Activated CD4-positive, alpha-beta T cell treated with anti-CD3 and anti-CD28 coated beads, Interleukin-2, Interleukin-6, amounts not matched to agents 100 ng/mL and 50 ng/mL, durations not matched to agents 16 hours and 8 hours (primary cell): ENCODE measurements at regions not wholly inside any gene's neighbourhood (a gene's known extent, or its start where the extent isn't known, plus 50 kb on each side); places are given as distances from the start of the nearest gene placed in this dataset.
A peak's percentile ranks its signal among the peaks of the same experiment; 100 is the strongest.

ENCODE experiments used
- DNase-seq: peaks from one replicate; pipeline ENCODE4 v3.0.0-alpha.2; 2020

- no peak for DNase-seq
Measured at GRCh38 chr12:90112666-90113065, 404.0 kb upstream of the ATP2B1 start.

GRCh38 chr12:90111791-90112580 is 403.3 kb upstream of the ATP2B1 start:
- DNase-seq = no peak

GRCh38 chr12:90106568-90106967 is 397.9 kb upstream of the ATP2B1 start:
- no peak for DNase-seq

- peak; percentile 54 for DNase-seq
Measured at GRCh38 chr12:90102957-90103652, 394.5 kb upstream of the ATP2B1 start.

GRCh38 chr12:90100579-90100978 is 391.9 kb upstream of the ATP2B1 start:
- DNase-seq = no peak

- no peak for DNase-seq
Measured at GRCh38 chr12:90099288-90099687, 390.6 kb upstream of the ATP2B1 start.

GRCh38 chr12:90098132-90098779 is 389.6 kb upstream of the ATP2B1 start:
- no peak for DNase-seq

GRCh38 chr12:90091809-90092208 is 383.2 kb upstream of the ATP2B1 start:
- no peak for DNase-seq

GRCh38 chr12:90090929-90091651 is 382.5 kb upstream of the ATP2B1 start:
- peak; percentile 45 for DNase-seq

GRCh38 chr12:90086281-90086680 is 377.6 kb upstream of the ATP2B1 start:
- DNase-seq = no peak

- DNase-seq = no peak
Measured at GRCh38 chr12:90085494-90086274, 377.0 kb upstream of the ATP2B1 start.

- no peak for DNase-seq
Measured at GRCh38 chr12:90084018-90084417, 375.4 kb upstream of the ATP2B1 start.

GRCh38 chr12:90080616-90081015 is 372.0 kb upstream of the ATP2B1 start:
- no peak for DNase-seq

- DNase-seq = no peak
Measured at GRCh38 chr12:90079529-90080210, 371.0 kb upstream of the ATP2B1 start.

GRCh38 chr12:90078344-90078743 is 369.7 kb upstream of the ATP2B1 start:
- no peak for DNase-seq

- no peak for DNase-seq
Measured at GRCh38 chr12:90077756-90078155, 369.1 kb upstream of the ATP2B1 start.

GRCh38 chr12:90076851-90077319 is 368.2 kb upstream of the ATP2B1 start:
- no peak for DNase-seq

- no peak for DNase-seq
Measured at GRCh38 chr12:90075685-90076084, 367.0 kb upstream of the ATP2B1 start.

- no peak for DNase-seq
Measured at GRCh38 chr12:90074086-90074485, 365.4 kb upstream of the ATP2B1 start.

GRCh38 chr12:90071996-90072395 is 363.4 kb upstream of the ATP2B1 start:
- DNase-seq = no peak

GRCh38 chr12:90069711-90070110 is 361.1 kb upstream of the ATP2B1 start:
- no peak for DNase-seq

- no peak for DNase-seq
Measured at GRCh38 chr12:90067791-90068190, 359.2 kb upstream of the ATP2B1 start.
